WTC11 (cell line): ENCODE measurements at regions not wholly inside any gene's neighbourhood (a gene's known extent, or its start where the extent isn't known, plus 50 kb on each side); places are given as distances from the start of the nearest gene placed in this dataset.

Experiments
- ATAC-seq: fragments of 200-7000 bp; cut with Tn5 transposase; 2 replicates; pipeline ENCODE4 v1.10.0; 2021; ENCODE audit warnings: mild to moderate bottlenecking, moderate library complexity
- CTCF ChIA-PET: fragments of 300-600 bp; sonication (Branson Sonifier 250); formaldehyde crosslinking; loops from one replicate; lab custom pipeline; 2021; ENCODE audit warnings: antibody characterized with exemption; lab: Charles Lee
- POLR2A ChIA-PET: fragments of 350-600 bp; sonication (Branson Sonifier 250); formaldehyde crosslinking; loops from one replicate; lab custom pipeline; 2021; ENCODE audit warnings: antibody characterized with exemption; lab: Charles Lee
- DNase-seq: peaks from one replicate; pipeline ENCODE4 v3.0.0; 2021; ENCODE audit warnings: low spot score
- H3K27ac Mint-ChIP-seq: 2 replicates; pipeline ENCODE4 v1.8.0; 2021; ENCODE audit warnings: mixed read lengths
- H3K27me3 Mint-ChIP-seq: 2 replicates; pipeline ENCODE4 v1.8.0; 2021; ENCODE audit warnings: low read depth, mild to moderate bottlenecking, moderate library complexity, mixed read lengths
- H3K36me3 Mint-ChIP-seq: 2 replicates; pipeline ENCODE4 v1.8.0; 2021; ENCODE audit warnings: mixed read lengths
- H3K4me1 Mint-ChIP-seq: 2 replicates; pipeline ENCODE4 v1.8.0; 2022; ENCODE audit warnings: mixed read lengths
- H3K4me3 Mint-ChIP-seq: 2 replicates; pipeline ENCODE4 v1.8.0; 2021; ENCODE audit warnings: mild to moderate bottlenecking, moderate library complexity, mixed read lengths
- H3K9me3 Mint-ChIP-seq: 2 replicates; pipeline ENCODE4 v1.8.0; 2021; ENCODE audit warnings: mixed read lengths
- ARID4B ChIP-seq: sonication (generic); formaldehyde crosslinking; IDR thresholded peaks from 2 replicates; pipeline ENCODE4 v1.8.0; 2023; ENCODE audit warnings: missing genetic modification reagents, mild to moderate bottlenecking, borderline replicate concordance
- ATF1 ChIP-seq: sonication (generic); formaldehyde crosslinking; IDR thresholded peaks from 2 replicates; pipeline ENCODE4 v1.8.1; 2023; ENCODE audit warnings: mild to moderate bottlenecking, moderate library complexity, missing genetic modification reagents
- GABPB1 ChIP-seq: sonication (generic); formaldehyde crosslinking; IDR thresholded peaks from 2 replicates; pipeline ENCODE4 v1.8.1; 2023; ENCODE audit warnings: mild to moderate bottlenecking, missing genetic modification reagents
- GTF2I ChIP-seq: fragments of 250-450 bp; sonication (Bioruptor Pico); conservative IDR thresholded peaks from 2 replicates; pipeline ENCODE4 v1.4.0; 2021; ENCODE audit warnings: mild to moderate bottlenecking
- HMGA2 ChIP-seq: fragments of 250-450 bp; sonication (Bioruptor Pico); IDR thresholded peaks from 2 replicates; pipeline ENCODE4 v1.4.0; 2021; ENCODE audit warnings: mild to moderate bottlenecking, moderate library complexity
- HMGXB4 ChIP-seq: sonication (generic); formaldehyde crosslinking; IDR thresholded peaks from 2 replicates; pipeline ENCODE4 v1.8.1; 2023; ENCODE audit warnings: mild to moderate bottlenecking, moderate library complexity, missing genetic modification reagents
- MLX ChIP-seq: sonication (generic); formaldehyde crosslinking; IDR thresholded peaks from 2 replicates; pipeline ENCODE4 v1.8.1; 2023; ENCODE audit warnings: mild to moderate bottlenecking, missing genetic modification reagents, moderate library complexity
- NFYB ChIP-seq: sonication (generic); formaldehyde crosslinking; conservative IDR thresholded peaks from 2 replicates; pipeline ENCODE4 v1.8.0; 2022; ENCODE audit warnings: low read depth, missing genetic modification reagents
- SOX15 ChIP-seq: fragments of 250-450 bp; sonication (Bioruptor Pico); IDR thresholded peaks from 2 replicates; pipeline ENCODE4 v1.9.0; 2021; ENCODE audit warnings: mild to moderate bottlenecking
- ZNF121 ChIP-seq: sonication (generic); formaldehyde crosslinking; IDR thresholded peaks from 2 replicates; pipeline ENCODE4 v1.8.0; 2023; ENCODE audit warnings: missing genetic modification reagents
- ZNF138 ChIP-seq: sonication (generic); formaldehyde crosslinking; conservative IDR thresholded peaks from 2 replicates; pipeline ENCODE4 v1.8.1; 2022; ENCODE audit warnings: mild to moderate bottlenecking, moderate library complexity, missing genetic modification reagents
- ZNF423 ChIP-seq: fragments of 250-450 bp; sonication (Bioruptor Pico); IDR thresholded peaks from 2 replicates; pipeline ENCODE4 v2.1.2; 2022; ENCODE audit warnings: mild to moderate bottlenecking, moderate library complexity
- ZSCAN18 ChIP-seq: fragments of 250-450 bp; sonication (Bioruptor Pico); IDR thresholded peaks from 2 replicates; pipeline ENCODE4 v2.1.2; 2022; ENCODE audit warnings: mild to moderate bottlenecking, moderate library complexity
- TF ChIP-seq, protein P1 (sequence below): sonication (generic); formaldehyde crosslinking; IDR thresholded peaks from 2 replicates; pipeline ENCODE4 v1.8.0; 2022; ENCODE audit warnings: mild to moderate bottlenecking, missing genetic modification reagents
- TF ChIP-seq, protein P2 (sequence below): fragments of 250-450 bp; sonication (Bioruptor Pico); IDR thresholded peaks from 2 replicates; pipeline ENCODE4 v1.9.0; 2021; ENCODE audit warnings: mild to moderate bottlenecking
- TF ChIP-seq, protein P3 (sequence below): sonication (generic); formaldehyde crosslinking; IDR thresholded peaks from 2 replicates; pipeline ENCODE4 v1.8.1; 2023; ENCODE audit warnings: mild to moderate bottlenecking, missing genetic modification reagents
- TF ChIP-seq, protein P4 (sequence below): sonication (generic); formaldehyde crosslinking; conservative IDR thresholded peaks from 2 replicates; pipeline ENCODE4 v1.8.1; 2022; ENCODE audit warnings: mild to moderate bottlenecking, missing genetic modification reagents
- TF ChIP-seq, protein P5 (sequence below): sonication (generic); formaldehyde crosslinking; IDR thresholded peaks from 2 replicates; pipeline ENCODE4 v1.8.0; 2022; ENCODE audit warnings: mild to moderate bottlenecking, missing genetic modification reagents

GRCh38 chr2:180676520-180677025 lies 303.8 kb upstream of the UBE2E3 start (continued):
- no peak for TF ChIP-seq HMGXB4
- TF ChIP-seq, protein P1, sequence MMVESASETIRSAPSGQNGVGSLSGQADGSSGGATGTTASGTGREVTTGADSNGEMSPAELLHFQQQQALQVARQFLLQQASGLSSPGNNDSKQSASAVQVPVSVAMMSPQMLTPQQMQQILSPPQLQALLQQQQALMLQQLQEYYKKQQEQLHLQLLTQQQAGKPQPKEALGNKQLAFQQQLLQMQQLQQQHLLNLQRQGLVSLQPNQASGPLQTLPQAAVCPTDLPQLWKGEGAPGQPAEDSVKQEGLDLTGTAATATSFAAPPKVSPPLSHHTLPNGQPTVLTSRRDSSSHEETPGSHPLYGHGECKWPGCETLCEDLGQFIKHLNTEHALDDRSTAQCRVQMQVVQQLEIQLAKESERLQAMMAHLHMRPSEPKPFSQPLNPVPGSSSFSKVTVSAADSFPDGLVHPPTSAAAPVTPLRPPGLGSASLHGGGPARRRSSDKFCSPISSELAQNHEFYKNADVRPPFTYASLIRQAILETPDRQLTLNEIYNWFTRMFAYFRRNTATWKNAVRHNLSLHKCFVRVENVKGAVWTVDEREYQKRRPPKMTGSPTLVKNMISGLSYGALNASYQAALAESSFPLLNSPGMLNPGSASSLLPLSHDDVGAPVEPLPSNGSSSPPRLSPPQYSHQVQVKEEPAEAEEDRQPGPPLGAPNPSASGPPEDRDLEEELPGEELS (CRISPR knock-in tag): no peak
- TF ChIP-seq ARID4B (CRISPR knock-in tag): no peak
- TF ChIP-seq SOX15 (CRISPR knock-in tag): no peak
- no peak for TF ChIP-seq NFYB (CRISPR knock-in tag)

DNA sequence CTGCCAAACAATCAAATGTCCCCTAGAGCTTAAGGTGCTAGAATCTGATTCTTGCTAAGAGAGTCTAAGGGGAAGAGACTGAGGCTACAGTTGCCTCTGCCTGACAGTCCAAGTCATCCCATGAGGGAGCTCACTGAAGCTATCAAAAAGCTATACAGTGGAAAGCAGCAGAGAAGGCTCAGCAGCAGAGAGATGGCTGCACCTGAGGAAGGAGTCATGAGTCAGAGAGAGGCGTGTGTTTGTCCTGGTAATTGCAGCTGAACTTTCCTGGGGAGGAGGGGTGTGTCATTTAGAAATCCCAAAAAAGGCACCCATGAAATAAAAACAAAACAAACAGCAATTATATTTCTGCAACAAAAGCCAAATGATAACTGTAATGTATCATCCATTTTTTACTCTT lies 305.2 kb upstream of the UBE2E3 start:
- Mint-ChIP-seq H3K4me1 (peaks cover 42% of the 10 kb centered on the region), H3K9me3 (no peaks in the 10 kb centered on the region), H3K4me3 (no peak overlapping the region), H3K27me3 (no peaks in the 10 kb centered on the region), H3K36me3 (no peaks in the 10 kb centered on the region), H3K27ac (0 out of 2 replicates have a peak overlapping the region, but pooled peaks have one; percentile 21)
- CTCF ChIA-PET: interaction anchor here (0.6 kb wide), 1 partner anchor 305 kb away, joined by 4 read pairs; the partner anchor contains the start of gene UBE2E3
- POLR2A ChIA-PET: interaction anchor here (0.7 kb wide), 1 partner anchor 544 kb away, joined by 3 read pairs; no protein-coding TSS in a partner anchor
- DNase-seq: no peak
- peak; percentile 38 for ATAC-seq
- TF ChIP-seq, protein P2, sequence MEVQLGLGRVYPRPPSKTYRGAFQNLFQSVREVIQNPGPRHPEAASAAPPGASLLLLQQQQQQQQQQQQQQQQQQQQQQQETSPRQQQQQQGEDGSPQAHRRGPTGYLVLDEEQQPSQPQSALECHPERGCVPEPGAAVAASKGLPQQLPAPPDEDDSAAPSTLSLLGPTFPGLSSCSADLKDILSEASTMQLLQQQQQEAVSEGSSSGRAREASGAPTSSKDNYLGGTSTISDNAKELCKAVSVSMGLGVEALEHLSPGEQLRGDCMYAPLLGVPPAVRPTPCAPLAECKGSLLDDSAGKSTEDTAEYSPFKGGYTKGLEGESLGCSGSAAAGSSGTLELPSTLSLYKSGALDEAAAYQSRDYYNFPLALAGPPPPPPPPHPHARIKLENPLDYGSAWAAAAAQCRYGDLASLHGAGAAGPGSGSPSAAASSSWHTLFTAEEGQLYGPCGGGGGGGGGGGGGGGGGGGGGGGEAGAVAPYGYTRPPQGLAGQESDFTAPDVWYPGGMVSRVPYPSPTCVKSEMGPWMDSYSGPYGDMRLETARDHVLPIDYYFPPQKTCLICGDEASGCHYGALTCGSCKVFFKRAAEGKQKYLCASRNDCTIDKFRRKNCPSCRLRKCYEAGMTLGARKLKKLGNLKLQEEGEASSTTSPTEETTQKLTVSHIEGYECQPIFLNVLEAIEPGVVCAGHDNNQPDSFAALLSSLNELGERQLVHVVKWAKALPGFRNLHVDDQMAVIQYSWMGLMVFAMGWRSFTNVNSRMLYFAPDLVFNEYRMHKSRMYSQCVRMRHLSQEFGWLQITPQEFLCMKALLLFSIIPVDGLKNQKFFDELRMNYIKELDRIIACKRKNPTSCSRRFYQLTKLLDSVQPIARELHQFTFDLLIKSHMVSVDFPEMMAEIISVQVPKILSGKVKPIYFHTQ (CRISPR knock-in tag): no peak
- no peak for TF ChIP-seq ZSCAN18 (CRISPR knock-in tag)
- no peak for TF ChIP-seq GABPB1 (CRISPR knock-in tag)
- no peak for TF ChIP-seq HMGA2 (CRISPR knock-in tag)
- TF ChIP-seq GTF2I (CRISPR knock-in tag): no peak
- no peak for TF ChIP-seq SOX15 (CRISPR knock-in tag)
- no peak for TF ChIP-seq ATF1 (CRISPR knock-in tag)
- TF ChIP-seq ZNF423 (CRISPR knock-in tag): no peak
- TF ChIP-seq, protein P3, sequence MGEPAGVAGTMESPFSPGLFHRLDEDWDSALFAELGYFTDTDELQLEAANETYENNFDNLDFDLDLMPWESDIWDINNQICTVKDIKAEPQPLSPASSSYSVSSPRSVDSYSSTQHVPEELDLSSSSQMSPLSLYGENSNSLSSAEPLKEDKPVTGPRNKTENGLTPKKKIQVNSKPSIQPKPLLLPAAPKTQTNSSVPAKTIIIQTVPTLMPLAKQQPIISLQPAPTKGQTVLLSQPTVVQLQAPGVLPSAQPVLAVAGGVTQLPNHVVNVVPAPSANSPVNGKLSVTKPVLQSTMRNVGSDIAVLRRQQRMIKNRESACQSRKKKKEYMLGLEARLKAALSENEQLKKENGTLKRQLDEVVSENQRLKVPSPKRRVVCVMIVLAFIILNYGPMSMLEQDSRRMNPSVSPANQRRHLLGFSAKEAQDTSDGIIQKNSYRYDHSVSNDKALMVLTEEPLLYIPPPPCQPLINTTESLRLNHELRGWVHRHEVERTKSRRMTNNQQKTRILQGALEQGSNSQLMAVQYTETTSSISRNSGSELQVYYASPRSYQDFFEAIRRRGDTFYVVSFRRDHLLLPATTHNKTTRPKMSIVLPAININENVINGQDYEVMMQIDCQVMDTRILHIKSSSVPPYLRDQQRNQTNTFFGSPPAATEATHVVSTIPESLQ (CRISPR knock-in tag): no peak
- no peak for TF ChIP-seq ZNF138 (CRISPR knock-in tag)
- TF ChIP-seq MLX (CRISPR knock-in tag): no peak
- TF ChIP-seq, protein P4, sequence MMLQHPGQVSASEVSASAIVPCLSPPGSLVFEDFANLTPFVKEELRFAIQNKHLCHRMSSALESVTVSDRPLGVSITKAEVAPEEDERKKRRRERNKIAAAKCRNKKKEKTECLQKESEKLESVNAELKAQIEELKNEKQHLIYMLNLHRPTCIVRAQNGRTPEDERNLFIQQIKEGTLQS: no peak
- no peak for TF ChIP-seq ZNF121 (CRISPR knock-in tag)
- TF ChIP-seq, protein P5, sequence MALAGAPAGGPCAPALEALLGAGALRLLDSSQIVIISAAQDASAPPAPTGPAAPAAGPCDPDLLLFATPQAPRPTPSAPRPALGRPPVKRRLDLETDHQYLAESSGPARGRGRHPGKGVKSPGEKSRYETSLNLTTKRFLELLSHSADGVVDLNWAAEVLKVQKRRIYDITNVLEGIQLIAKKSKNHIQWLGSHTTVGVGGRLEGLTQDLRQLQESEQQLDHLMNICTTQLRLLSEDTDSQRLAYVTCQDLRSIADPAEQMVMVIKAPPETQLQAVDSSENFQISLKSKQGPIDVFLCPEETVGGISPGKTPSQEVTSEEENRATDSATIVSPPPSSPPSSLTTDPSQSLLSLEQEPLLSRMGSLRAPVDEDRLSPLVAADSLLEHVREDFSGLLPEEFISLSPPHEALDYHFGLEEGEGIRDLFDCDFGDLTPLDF (CRISPR knock-in tag): no peak
